HL-60 (cell line): ENCODE measurements at regions not wholly inside any gene's neighbourhood (a gene's known extent, or its start where the extent isn't known, plus 50 kb on each side); places are given as distances from the start of the nearest gene placed in this dataset.

Experiments
- DNase-seq, 2 experiments: peaks; one replicate each; pipeline ENCODE4 v3.0.0-alpha.2; 2010 to 2020; ENCODE audit warnings: low read depth in 1 of 2, low spot score in 1 of 2
- H3K27ac ChIP-seq: fragments of 250-450 bp; sonication (Bioruptor Pico); replicated peaks from 2 replicates; pipeline ENCODE4 v1.5.1; 2020; ENCODE audit warnings: mild to moderate bottlenecking, moderate library complexity
- H3K27me3 ChIP-seq: fragments of 250-450 bp; sonication (Bioruptor Pico); 2 replicates; pipeline ENCODE4 v1.5.1; 2021; ENCODE audit warnings: mild to moderate bottlenecking, moderate library complexity; ENCODE audit not compliant: insufficient read depth, poor library complexity, severe bottlenecking
- H3K4me3 ChIP-seq: replicated peaks from 2 replicates; pipeline ENCODE4 v1.5.1; 2011; ENCODE audit warnings: mild to moderate bottlenecking, control low read depth, low read length; ENCODE audit not compliant: insufficient read depth
- CTCF ChIP-seq: IDR thresholded peaks from one replicate; pipeline ENCODE4 v1.5.1; 2011; ENCODE audit warnings: low read length, control low read depth, inconsistent platforms; ENCODE audit not compliant: insufficient read depth
- GABPA ChIP-seq: IDR thresholded peaks from 2 replicates; pipeline ENCODE4 v1.6.1; 2012; ENCODE audit warnings: low read depth
- POLR2AphosphoS5 ChIP-seq: IDR thresholded peaks from 2 replicates; pipeline ENCODE4 v1.6.1; 2012; ENCODE audit warnings: low read depth
- REST ChIP-seq: IDR thresholded peaks from 2 replicates; pipeline ENCODE4 v1.6.1; 2012; ENCODE audit warnings: low read depth; ENCODE audit not compliant: insufficient replicate concordance
- SPI1 ChIP-seq: IDR thresholded peaks from 2 replicates; pipeline ENCODE4 v1.6.1; 2012; ENCODE audit warnings: low read depth, mild to moderate bottlenecking, borderline replicate concordance

GRCh38 chr5:106454651-106455415 lies 1215.9 kb downstream of the EFNA5 start:
- no peaks in the 10 kb centered on the region for H3K27me3 ChIP-seq
- no peak overlapping the region for H3K4me3 ChIP-seq
- DNase-seq: no peak
- TF ChIP-seq SPI1 (no peak), CTCF (no peak), GABPA (no peak), POLR2AphosphoS5 (no peak), REST (no peak)
- H3K27ac ChIP-seq: no peak overlapping the region

GRCh38 chr5:106454050-106454449 lies 1216.7 kb downstream of the EFNA5 start:
- no peak for DNase-seq
- TF ChIP-seq GABPA (no peak), POLR2AphosphoS5 (no peak), REST (no peak), CTCF (no peak), SPI1 (no peak)
- Histone ChIP-seq H3K27me3 (no peaks in the 10 kb centered on the region), H3K4me3 (no peak overlapping the region), H3K27ac (no peak overlapping the region)

GRCh38 chr5:106451998-106452397 lies 1218.7 kb downstream of the EFNA5 start:
- H3K4me3 ChIP-seq: no peak overlapping the region
- DNase-seq: no peak
- TF ChIP-seq CTCF: no peak
- no peak for TF ChIP-seq GABPA
- no peak for TF ChIP-seq POLR2AphosphoS5
- no peak for TF ChIP-seq REST
- no peak for TF ChIP-seq SPI1

More at GRCh38 chr5:106451998-106452397, 1218.7 kb downstream of the EFNA5 start:
- H3K27me3 ChIP-seq: no peaks in the 10 kb centered on the region
- H3K27ac ChIP-seq: no peak overlapping the region
